ENCODE measurements at regions not wholly inside any gene's neighbourhood (a gene's known extent, or its start where the extent isn't known, plus 50 kb on each side); places are given as distances from the start of the nearest gene placed in this dataset.

- TF ChIP-seq CTCFL (IDR thresholded peaks at IDR 0.05; ENCODE audit: borderline replicate concordance, insufficient read depth, low read depth, low read length, poor library complexity, severe bottlenecking) (no peak), DACH1 (IDR thresholded peaks at IDR 0.05; ENCODE audit: partially characterized antibody) (peak; percentile 97), SIX5 (IDR thresholded peaks at IDR 0.05; ENCODE audit: borderline replicate concordance in 1 of 2, insufficient read depth in 1 of 2, low read depth in 1 of 2, low read length in 2 of 2) (no peak), CBFA2T2 (conservative IDR thresholded peaks at IDR 0.05) (peak; percentile 84), KAT8 (IDR thresholded peaks at IDR 0.05; ENCODE audit: low read depth) (no peak), ZNF780A (CRISPR knock-in tag; IDR thresholded peaks at IDR 0.05) (no peak), SMARCA4 (IDR thresholded peaks at IDR 0.05) (no peak), ZNF134 (CRISPR knock-in tag; conservative IDR thresholded peaks at IDR 0.05) (no peak), REST (IDR thresholded peaks at IDR 0.05; ENCODE audit: borderline replicate concordance) (no peak), REST (CRISPR knock-in tag; IDR thresholded peaks at IDR 0.05; ENCODE audit: low read depth) (no peak), ELK3 (CRISPR knock-in tag; IDR thresholded peaks at IDR 0.05) (no peak), MAFK (IDR thresholded peaks at IDR 0.05; ENCODE audit: low read length) (no peak), ZNF436 (CRISPR knock-in tag; IDR thresholded peaks at IDR 0.05) (peak; percentile 94), SMARCA5 (IDR thresholded peaks at IDR 0.05) (peak; percentile 97), HOMEZ (CRISPR knock-in tag; IDR thresholded peaks at IDR 0.05) (no peak), U2AF1 (optimal IDR thresholded peaks at IDR 0.05; ENCODE audit: low read depth, low read length) (no peak)
Observed at GRCh38 chr6:44057931-44058616, 69.2 kb downstream of the MRPL14 start (continued).

Measured in K562 (cell line).